HG03558 (cell line): ENCODE measurements at regions not wholly inside any gene's neighbourhood (a gene's known extent, or its start where the extent isn't known, plus 50 kb on each side); places are given as distances from the start of the nearest gene placed in this dataset.

Experiments
- ATAC-seq: cut with Tn5 transposase; IDR thresholded peaks from one replicate; pipeline ENCODE4 v1.9.1; 2021; ENCODE audit warnings: moderate number of reproducible peaks; ENCODE audit not compliant: unreplicated experiment; ENCODE audit errors: extremely low read depth

DNA sequence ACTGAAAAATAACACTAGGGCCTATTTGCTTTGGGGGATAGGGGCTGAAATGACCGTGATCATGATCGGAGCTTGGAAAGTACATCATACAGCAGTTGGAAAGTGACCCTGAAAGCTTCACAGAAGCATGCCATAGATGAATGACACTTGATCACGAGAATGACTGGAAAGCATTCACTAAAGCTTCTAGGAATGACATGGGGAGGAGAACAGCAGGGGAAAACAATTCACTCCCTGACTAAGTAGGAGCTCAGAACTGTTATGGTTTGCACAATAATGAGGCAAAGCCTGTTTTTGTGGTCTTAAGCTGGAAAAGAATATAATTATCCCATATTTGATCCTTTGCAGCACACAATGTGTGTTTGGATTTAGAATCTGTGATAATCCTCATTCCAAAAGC, 237.5 kb downstream of the NOL4 start:
- ATAC-seq, result no peak

DNA sequence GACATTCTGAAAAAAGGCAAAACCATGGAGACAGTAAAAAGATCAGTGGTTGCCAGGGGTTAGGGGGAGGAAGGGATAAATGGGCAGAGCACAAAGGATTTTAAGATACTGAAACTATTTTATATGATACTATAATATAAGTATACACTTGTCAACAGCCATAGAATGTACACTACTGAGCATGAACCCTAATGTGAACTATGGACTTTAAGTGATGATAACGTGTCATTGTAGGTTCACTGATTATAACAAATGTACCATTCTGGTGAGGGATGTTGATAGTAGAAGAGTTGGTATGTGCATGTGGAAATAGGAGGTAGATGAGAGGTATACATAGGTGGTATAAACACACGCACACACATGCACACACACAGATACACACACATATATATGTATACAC, 241.6 kb downstream of the NOL4 start:
- no peak for ATAC-seq

DNA sequence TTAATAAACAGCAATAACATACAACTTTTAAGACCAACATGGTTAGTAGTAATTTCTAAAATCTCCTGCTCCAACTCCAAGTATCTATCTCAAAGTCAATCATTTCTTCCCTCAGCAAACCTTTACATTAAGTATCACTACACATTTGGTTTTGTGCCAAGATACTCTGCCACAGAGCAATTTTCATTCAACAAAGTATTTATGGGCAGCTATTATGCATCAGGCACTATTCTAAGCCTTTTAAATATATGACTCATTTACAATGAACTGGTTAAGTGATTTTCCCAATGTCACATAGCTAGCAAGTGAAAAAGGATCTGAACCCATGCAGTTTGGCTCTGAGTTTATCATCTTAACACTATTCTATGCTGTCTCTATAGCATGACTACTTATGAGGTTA, 264.3 kb downstream of the NOL4 start:
- no peak for ATAC-seq

DNA sequence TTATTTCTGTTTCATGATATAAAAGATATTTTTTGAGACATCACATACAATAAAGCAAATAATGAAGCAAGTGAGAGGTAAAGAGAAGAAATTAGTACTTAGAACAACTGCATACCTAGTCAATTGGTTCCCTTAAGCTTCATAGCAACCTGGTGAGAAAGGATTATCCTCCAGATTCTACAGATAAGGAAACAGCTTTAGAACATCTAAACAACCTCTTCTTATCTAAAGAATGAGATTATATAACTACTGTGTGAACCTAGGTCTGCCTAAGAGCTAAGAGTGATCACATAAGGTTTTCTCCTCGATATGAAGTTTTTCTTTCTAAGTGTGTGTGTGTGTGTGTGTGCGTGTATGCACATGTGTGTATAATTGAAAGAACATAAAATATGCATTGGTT, 265.1 kb downstream of the NOL4 start:
- no peak for ATAC-seq

DNA sequence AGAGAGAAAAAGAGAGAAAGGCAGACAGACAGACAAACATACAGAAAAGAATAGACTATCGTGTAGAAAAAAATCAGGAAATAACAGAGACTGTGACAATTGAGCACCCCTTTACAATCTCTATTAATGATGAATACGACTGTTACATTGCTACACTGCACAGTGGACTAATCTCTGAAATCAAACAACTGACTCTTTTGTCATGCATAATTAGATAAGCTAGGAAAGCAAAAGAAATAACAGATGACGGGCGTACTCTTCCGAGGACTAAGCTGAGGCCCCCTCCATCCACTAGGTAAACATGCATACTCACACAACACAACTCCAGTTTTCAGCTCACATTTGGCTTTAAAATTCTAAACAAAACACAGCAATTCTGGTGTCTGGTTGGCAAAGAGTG, 267.0 kb downstream of the NOL4 start:
- ATAC-seq, result no peak

DNA sequence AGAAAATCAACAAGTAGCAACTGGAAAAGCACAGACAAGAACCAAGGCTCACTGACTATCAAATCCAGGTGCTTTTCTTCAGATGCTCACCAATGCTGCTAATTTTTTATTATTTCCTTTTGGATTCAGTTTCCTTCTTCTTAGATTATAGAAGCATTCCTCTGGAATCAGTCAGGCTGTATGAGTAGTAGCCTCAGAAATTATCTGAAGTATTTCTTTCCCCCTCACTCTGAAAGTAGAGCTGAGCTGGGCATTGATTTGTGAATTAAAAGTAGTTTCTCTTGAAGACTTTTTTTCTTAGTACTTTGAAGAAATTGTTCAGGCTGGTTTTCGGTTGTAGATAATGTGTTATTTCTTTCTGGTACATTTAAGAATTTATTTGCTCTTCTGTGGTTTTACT, 273.7 kb downstream of the NOL4 start:
- no peak for ATAC-seq

DNA sequence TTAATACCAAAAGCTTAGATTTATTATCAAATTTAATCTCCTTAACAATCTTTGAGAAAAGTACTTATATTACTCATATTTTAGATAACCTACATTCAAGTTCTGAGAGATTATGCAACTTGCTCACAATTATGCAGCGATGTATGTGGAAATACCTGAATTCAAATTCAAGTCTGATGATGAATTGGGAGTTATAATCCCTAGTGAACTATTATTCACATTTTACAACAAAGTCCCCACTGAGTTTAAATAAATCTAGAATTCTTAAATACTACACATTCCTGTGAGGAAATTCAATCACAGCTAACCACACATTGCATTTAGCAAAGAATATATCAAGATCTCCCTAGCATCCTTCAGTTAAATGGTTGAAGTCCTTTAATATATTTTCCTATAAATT, 278.4 kb downstream of the NOL4 start:
- no peak for ATAC-seq

DNA sequence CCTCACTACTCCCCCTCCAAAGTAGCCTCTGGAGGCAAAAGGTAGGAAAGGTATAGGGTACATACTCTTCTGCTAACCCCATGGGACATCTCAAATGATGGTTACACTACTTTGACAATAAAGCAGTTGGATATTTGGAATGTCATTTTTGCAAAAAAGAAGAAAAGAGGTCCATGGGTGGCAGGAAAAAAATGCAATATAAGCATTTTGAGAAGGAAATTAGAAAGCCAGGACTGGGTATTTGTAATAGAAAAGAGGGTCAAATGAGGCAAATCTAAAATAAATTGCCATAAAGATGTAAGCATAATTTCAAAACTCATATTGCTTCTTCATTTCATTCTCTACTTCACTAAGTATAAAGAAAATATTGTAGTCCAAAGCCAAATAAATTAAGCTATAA, 280.2 kb downstream of the NOL4 start:
- no peak for ATAC-seq

DNA sequence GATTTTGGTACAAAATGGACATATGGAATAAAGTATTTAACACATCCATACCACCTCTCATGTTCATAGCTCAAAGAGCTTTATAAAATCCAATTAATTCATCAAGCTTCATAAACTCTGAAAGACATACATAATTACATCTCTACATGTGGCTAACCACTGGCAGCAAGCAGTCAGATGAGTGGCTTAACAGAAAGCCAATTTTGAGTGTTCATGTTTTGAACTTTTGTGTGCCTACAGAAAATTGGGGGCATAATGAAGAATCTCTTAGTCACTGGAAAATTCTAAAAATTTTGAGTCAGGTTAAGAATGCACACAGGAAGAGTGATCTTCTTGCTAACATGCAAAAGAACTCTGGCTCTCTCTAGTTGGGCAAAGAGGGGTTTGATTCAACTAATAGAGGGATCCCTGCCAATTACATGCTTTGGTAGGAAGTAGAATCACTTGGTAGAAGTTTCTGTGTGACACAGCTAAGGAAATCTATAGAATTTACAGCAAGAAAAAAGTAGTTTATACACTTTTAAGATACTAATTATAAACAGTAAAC, 287.4 kb downstream of the NOL4 start:
- ATAC-seq, result no peak

DNA sequence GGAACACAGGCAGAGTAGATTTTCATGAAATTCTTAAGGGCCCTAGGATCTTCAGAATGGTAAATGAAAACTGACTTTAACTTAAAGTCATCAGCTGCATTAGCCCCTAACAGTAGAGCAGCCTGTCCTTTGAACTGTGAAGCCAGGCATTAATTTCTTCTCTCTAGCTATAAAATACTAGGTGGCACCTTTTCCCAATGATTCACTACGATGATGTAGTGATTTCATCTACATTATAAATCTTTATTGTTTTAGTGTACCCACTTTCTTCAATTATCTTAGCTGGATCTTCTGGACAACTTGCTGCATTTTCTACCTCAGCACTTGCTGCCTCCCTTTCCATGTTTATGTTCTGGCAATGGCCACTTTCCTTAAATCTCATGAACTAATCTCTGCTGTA, 290.5 kb downstream of the NOL4 start:
- no peak for ATAC-seq

DNA sequence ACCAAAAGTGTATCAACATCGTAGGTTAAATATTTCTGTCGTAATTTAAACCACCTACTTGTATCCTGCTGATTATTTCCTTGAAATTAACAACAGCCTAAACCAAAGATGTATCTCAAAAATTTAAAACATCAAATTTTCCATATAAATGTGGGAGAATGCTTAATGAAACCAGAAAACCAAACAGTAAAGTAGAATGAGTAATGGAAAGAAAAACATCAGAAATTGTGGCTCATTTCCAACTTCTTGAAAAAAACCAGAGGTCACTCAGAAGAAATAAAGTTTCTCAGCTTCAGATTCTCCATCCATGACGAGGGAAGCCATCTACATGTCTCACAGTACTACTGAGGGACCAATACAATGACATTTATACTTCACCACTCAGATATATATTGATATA, 296.5 kb downstream of the NOL4 start:
- ATAC-seq, result no peak

DNA sequence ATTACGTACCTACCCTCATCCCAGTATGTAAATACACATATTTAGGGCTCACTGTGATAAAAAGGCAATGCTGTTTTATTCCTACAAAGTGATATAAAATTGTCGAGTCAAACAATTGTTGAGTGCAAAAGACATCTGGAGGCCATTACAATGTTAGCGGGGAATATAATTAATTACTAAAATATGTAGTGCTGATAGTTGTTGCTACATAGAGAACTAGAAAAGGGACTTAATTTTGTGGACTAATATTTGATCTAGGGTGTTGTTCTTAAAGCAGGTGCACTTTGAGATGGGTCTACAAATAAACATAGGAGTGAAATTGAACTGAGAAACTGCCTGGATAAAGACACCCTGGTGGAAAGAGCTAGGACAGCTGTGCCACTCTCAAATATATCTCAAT, 300.1 kb downstream of the NOL4 start:
- no peak for ATAC-seq

DNA sequence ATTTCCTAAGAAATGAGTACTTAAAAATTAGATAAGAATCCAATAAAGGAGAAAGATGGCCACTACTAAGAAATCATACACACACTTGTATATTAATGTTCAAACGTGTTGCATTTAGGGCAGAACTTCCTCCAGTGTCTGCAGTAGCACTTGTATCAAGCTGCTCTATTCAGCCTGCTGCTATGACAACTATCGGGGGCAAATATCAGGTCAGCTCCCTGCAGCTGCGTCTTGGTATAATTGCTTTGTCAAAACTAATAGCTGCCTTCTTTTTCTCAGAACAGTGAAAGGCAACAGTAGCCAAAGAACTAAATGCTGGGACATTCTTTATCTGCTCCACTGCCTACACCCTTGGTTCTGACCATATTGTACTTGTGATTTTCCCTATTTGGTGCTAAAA, 300.7 kb downstream of the NOL4 start:
- ATAC-seq, result no peak

DNA sequence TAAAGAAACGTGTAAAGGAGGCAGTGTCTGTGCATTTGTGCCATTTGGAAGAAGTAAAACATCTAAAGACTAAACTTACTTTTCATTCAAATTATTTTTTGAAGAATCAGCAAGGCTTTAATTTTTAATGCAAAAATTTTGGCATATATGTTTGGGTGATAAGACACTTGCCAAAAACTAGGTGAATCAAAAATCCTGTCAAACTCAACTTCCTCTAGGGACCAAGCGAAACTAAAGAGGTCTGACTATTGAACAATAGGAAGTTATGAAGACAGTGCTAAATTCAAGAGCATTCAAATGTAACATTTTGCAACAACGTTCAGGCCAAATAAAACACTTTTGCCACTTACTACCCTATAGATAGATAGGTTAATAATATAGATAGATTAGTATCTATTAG, 306.1 kb downstream of the NOL4 start:
- ATAC-seq, result no peak

DNA sequence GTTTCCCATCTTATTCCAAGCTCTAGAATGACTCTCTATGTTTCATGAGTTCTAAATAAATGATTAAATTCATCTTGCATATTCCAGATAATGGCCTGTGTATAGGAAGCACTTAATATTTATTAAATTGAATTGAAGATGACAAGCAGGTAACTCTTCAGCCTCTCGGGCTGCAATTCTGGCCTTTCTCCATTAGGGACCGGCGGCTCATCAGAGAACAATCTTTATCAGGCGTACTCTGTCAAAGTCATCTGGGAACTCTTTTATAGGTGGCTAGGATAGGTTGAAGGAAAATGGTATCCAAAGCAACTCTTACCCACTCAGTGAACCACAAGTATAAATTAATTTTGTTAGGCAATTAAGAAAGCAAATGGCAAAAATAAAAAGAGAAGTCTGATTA, 308.5 kb downstream of the NOL4 start:
- ATAC-seq, result no peak

DNA sequence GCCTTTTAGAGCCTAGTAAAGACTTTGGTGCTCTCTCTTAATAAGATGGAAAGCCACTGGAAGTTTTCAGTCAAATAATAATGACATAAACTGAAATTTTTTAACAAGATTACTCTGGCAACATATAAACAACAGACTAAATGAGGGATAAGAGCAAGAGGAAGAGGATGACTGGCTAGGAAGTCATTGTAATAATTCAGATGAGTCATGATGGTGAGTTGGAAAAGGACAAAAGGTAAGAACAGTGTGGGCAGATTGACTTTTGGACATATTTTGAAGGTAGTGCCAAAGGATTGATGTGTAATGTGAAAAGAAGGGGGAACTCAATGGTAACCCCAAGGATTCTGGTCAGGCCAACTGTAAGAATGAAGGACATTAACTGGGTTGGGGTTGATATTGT, 310.3 kb downstream of the NOL4 start:
- ATAC-seq, result no peak

DNA sequence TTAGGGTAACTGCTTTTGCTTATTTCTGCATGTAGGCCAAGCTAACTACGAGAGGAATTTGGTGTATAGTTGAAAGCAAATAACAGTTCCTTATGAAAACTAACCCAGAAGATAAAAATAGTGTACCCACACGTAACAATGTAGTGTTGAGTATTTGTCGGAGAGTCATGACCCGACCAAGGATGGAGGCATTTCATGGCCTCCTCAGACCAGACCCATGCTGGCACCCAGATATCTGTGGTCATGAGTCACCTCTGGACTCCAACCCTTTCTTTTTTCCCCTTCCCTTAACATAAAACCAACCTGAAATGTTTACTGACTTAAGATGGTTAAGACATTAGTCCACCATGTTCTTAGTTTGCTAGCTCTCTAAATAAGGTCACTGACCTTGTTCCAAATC, 318.7 kb downstream of the NOL4 start:
- ATAC-seq, result no peak

DNA sequence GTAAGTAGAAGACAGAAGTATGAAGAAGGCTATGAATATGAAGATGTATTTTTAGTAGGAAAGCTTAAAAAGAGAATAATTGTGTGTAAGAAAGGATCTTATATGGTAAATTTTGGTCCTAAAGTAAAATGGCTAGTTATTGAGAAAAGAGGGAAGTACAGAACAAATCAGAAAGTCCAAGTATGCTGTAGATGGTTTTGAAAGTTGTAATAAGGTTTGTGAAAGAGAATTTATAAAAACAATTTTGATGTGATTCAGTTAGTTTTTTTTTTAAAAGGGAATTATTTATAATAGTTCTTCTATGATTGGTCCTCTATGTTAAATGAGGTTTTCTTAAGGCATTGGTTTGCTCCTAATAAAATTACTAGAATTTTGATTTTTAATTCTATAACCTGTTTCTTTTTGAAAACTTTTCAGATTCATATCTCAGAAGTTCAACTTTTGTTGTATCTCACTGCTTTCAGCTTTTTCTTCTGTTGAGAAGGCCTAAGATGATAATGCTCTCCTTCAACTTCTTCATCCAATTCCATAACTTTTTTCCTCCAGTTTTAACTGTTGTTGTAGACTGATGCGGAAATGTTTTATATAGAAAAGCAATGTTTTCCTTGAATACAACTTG, 322.7 kb downstream of the NOL4 start:
- ATAC-seq, result no peak

DNA sequence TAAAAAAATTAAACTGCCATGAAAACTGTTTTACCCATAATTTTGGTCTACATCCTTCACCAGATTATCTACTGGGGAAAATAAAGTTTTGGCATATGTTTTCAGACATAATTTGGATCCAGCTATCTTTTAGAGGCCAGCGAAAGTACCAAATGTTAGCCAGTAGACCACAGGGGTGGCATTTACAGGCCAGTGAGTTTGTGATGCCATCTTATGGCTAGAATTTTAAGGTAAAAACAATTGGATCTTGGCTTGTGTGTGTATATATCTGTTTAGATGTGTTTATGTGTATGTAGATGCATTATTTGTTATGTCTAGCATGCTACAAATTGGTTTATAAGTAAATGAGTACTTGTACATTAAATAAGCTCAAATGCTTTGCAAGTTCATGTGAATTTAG, 322.6 kb downstream of the ASXL3 start:
- ATAC-seq, result no peak

DNA sequence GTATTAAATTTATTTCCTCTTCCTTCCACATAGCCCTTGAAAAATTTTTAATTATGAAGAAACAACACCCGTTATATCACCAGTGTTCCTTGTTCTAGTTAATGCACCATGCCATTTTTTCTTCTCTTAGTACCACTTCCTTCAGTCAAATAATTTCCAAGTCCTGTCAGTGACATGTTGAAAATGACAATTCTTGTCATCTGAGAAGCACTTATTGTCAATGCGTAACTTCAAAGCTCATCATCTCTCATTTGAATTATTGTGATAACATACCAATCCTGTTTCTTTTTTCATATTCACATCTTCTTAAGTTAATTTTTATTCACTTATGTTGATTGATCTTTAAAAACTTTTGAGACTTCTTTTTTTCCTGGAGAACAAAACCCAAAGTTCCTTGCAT, 320.4 kb downstream of the ASXL3 start:
- no peak for ATAC-seq

DNA sequence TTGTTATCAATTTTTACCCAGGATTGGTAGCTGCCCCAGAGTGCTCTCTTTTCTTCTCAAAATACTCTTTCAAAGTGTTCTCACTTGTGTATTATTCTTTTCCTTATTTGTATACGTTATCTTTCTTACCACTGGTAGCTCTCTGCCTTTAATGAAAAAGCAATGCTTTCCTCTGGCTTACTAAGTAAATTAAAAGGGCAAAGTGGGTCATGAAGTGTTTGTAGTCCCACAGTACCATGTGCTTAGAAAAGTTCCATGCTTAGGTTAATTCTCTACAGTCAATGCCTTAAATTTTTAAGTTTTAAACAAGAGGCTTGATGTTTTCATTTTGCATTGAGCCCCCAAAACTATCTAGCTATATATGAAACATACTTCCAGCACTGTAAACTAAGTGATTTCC, 300.2 kb downstream of the ASXL3 start:
- no peak for ATAC-seq

DNA sequence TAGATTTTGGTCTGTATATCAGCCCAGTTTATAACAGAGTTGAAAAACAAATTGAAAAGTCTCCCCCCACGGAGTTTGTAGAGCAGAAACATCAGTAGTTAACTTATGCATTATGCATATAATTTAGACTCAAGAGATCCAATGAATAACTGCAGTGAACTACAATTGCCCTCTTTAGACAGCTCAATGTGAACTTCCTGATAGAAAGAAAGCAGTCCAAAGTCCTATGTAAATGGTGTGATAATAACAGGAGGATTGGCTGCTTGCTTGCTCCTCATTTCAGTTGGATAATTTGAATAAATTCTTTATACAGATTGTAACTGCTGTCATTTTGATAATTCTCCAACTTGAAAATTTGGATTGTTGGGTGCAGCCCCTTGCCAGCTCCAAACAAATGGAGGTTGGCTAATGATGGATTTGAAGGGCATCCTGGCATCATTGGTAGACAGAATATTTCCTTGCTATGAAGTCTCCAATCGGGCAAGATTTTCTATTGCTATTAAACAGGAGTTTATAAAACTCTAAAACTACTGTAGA, 297.1 kb downstream of the ASXL3 start:
- ATAC-seq, result no peak

DNA sequence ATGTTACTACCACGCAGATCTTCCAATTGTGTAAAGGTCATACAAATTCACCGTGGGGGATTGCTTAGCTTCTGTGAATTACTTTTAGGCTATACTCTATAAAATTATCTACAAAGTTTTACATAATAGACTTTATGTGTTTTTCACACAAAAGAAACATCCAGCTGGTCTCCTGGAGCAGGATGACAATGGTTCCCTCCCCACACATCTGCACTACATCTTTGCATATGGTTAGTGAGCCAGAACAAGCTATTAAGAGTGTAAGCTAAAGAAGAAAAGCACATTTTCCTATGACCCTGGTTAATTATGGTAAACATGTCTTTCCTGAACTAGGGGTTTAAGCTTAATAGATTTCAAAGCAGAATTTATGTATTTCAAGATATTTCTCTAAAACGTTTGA, 295.1 kb downstream of the ASXL3 start:
- no peak for ATAC-seq
